GM12878 (cell line): ENCODE measurements at regions not wholly inside any gene's neighbourhood (a gene's known extent, or its start where the extent isn't known, plus 50 kb on each side); places are given as distances from the start of the nearest gene placed in this dataset.

Experiments
- ATAC-seq: fragments of 200-7000 bp; cut with Tn5 transposase; 3 replicates; pipeline ENCODE4 v1.9.1; 2020; ENCODE audit warnings: mild to moderate bottlenecking, moderate library complexity
- BruUV-seq: library from RNA; stranded (reverse); fragments of 400-500 nt; replicated peaks from 2 replicates; lab custom pipeline; 2021; lab: Mats Ljungman, UMichigan
- CTCF ChIA-PET: fragments of 300-600 bp; sonication (Branson Sonifier 250); formaldehyde crosslinking; extraction: SDS; loops from one replicate; lab custom pipeline; 2021; ENCODE audit warnings: inconsistent platforms; lab: Yijun Ruan, JAX
- POLR2A ChIA-PET: fragments of 350-600 bp; formaldehyde crosslinking; extraction: SDS; loops from one replicate; lab custom pipeline; 2021; ENCODE audit warnings: inconsistent platforms; lab: Charles Lee
- RAD21 ChIA-PET: fragments of 300-600 bp; sonication (Branson Sonifier 250); formaldehyde crosslinking; loops from one replicate; lab custom pipeline; 2023; ENCODE audit warnings: antibody characterized with exemption; ENCODE audit not compliant: unreplicated experiment; lab: Charles Lee
- SMC1A ChIA-PET: fragments of 300-600 bp; sonication (Branson Sonifier 250); formaldehyde crosslinking; loops from one replicate; lab custom pipeline; 2023; ENCODE audit not compliant: unreplicated experiment, uncharacterized antibody; lab: Charles Lee
- DNase-seq: peaks from one replicate; pipeline ENCODE4 v3.0.0-alpha.2; 2011; ENCODE audit warnings: low read depth, low spot score
- FAIRE-seq: peaks from 3 replicates; lab custom pipeline; 2011; peaks lifted over from hg19 to GRCh38; lab: Jason Lieb, UNC
- H2AFZ ChIP-seq: 2 replicates; pipeline ENCODE4 v1.6.0; 2011; ENCODE audit warnings: low read depth, low read length, control low read depth; ENCODE audit not compliant: control insufficient read depth
- H3K27ac ChIP-seq: 2 replicates; pipeline ENCODE4 v1.5.1; 2011; ENCODE audit warnings: control low read depth; ENCODE audit not compliant: control insufficient read depth, insufficient read depth
- H3K27me3 ChIP-seq, 2 experiments: replicated peaks in 1 of 2; 2 replicates each; pipeline versions ENCODE4 v1.6.0 to v1.6.1; 2011; ENCODE audit warnings: low read length in 1 of 2; ENCODE audit not compliant: control insufficient read depth in 2 of 2, insufficient read depth in 2 of 2
- H3K36me3 ChIP-seq, 2 experiments: 2 replicates each; pipeline ENCODE4 v1.5.1; 2011; ENCODE audit warnings: low read length in 1 of 2; ENCODE audit not compliant: control insufficient read depth in 2 of 2, insufficient read depth in 2 of 2
- H3K4me1 ChIP-seq: 2 replicates; pipeline ENCODE4 v1.6.1; 2011; ENCODE audit warnings: mild to moderate bottlenecking, low read length, moderate library complexity, mixed read lengths; ENCODE audit not compliant: control insufficient read depth, insufficient read depth
- H3K4me2 ChIP-seq: 2 replicates; pipeline ENCODE4 v1.6.0; 2011; ENCODE audit warnings: control low read depth; ENCODE audit not compliant: control insufficient read depth, insufficient read depth
- H3K4me3 ChIP-seq: fragments of 200-600 bp; sonication (generic); 2 replicates; pipeline ENCODE4 v1.5.1; 2016
- H3K79me2 ChIP-seq: 2 replicates; pipeline ENCODE4 v1.6.0; 2011; ENCODE audit warnings: low read length; ENCODE audit not compliant: control insufficient read depth, insufficient read depth
- H3K9ac ChIP-seq: 2 replicates; pipeline ENCODE4 v1.8.0; 2011; ENCODE audit warnings: low read length, control low read depth, mixed read lengths; ENCODE audit not compliant: control insufficient read depth, insufficient read depth
- H3K9me3 ChIP-seq: replicated peaks from 3 replicates; pipeline ENCODE4 v1.5.1; 2011; ENCODE audit warnings: mild to moderate bottlenecking, low read length; ENCODE audit not compliant: control insufficient read depth, insufficient read depth
- H4K20me1 ChIP-seq: 2 replicates; pipeline ENCODE4 v1.6.0; 2011; ENCODE audit not compliant: control insufficient read depth, insufficient read depth
- BRCA1 ChIP-seq: IDR thresholded peaks from 2 replicates; pipeline ENCODE4 v1.6.1; 2011; ENCODE audit warnings: low read depth, low read length, improper control_type of control experiment
- CREM ChIP-seq: IDR thresholded peaks from 2 replicates; pipeline ENCODE4 v1.6.1; 2014; ENCODE audit warnings: antibody characterized with exemption, low read depth
- IKZF1 ChIP-seq: fragments of 450-650 bp; conservative IDR thresholded peaks from 2 replicates; pipeline ENCODE4 v1.6.1; 2017; ENCODE audit warnings: antibody characterized with exemption, mild to moderate bottlenecking
- NFXL1 ChIP-seq: fragments of 450-650 bp; IDR thresholded peaks from 2 replicates; pipeline ENCODE4 v1.6.1; 2017; ENCODE audit warnings: antibody characterized with exemption, mild to moderate bottlenecking, borderline replicate concordance
- POU2F2 ChIP-seq: IDR thresholded peaks from 3 replicates; pipeline ENCODE4 v1.6.1; 2011; ENCODE audit warnings: low read depth, mild to moderate bottlenecking, low read length, borderline replicate concordance
- SMARCA5 ChIP-seq: fragments of 450-650 bp; IDR thresholded peaks from 2 replicates; pipeline ENCODE4 v1.6.1; 2017; ENCODE audit warnings: mild to moderate bottlenecking
- SREBF2 ChIP-seq: IDR thresholded peaks from 2 replicates; pipeline ENCODE4 v1.6.1; 2012; ENCODE audit warnings: mild to moderate bottlenecking, low read length
- WGBS: methylation state at CpG from one replicate; pipeline ENCODE4 v1.1.6; 2016; ENCODE audit warnings: low lambda C conversion rate; ENCODE audit not compliant: insufficient replicate concordance, insufficient coverage; ENCODE audit errors: missing lambda C conversion rate; 5-methylcytosine and 5-hydroxymethylcytosine counted together
- in situ Hi-C: fragments of 300-500 bp; cut with MboI; formaldehyde crosslinking; loops from 9 replicates; pipeline ENCODE4 v1.14.3; 2018; ENCODE audit warnings: mixed read lengths
- intact Hi-C: fragments of 100-400 bp; cut with micrococcal nuclease; formaldehyde crosslinking; loops from one replicate; pipeline ENCODE4 v1.14.2; 2022; ENCODE audit not compliant: unreplicated experiment
- TF ChIP-seq, protein P1 (sequence below): fragments of 450-650 bp; conservative IDR thresholded peaks from 2 replicates; pipeline ENCODE4 v1.6.1; 2017; ENCODE audit warnings: mild to moderate bottlenecking, moderate library complexity
- TF ChIP-seq, protein P2 (sequence below): IDR thresholded peaks from 2 replicates; pipeline ENCODE4 v1.6.1; 2012; ENCODE audit warnings: mild to moderate bottlenecking, low read depth, low read length
- TF ChIP-seq, protein P3 (sequence below): fragments of 450-650 bp; formaldehyde crosslinking; IDR thresholded peaks from 2 replicates; pipeline ENCODE4 v1.5.0; 2022; ENCODE audit warnings: mild to moderate bottlenecking, missing genetic modification characterization
- TF ChIP-seq, protein P4 (sequence below): fragments of 450-650 bp; IDR thresholded peaks from 2 replicates; pipeline ENCODE4 v1.6.1; 2017; ENCODE audit warnings: mild to moderate bottlenecking, moderate library complexity

DNA sequence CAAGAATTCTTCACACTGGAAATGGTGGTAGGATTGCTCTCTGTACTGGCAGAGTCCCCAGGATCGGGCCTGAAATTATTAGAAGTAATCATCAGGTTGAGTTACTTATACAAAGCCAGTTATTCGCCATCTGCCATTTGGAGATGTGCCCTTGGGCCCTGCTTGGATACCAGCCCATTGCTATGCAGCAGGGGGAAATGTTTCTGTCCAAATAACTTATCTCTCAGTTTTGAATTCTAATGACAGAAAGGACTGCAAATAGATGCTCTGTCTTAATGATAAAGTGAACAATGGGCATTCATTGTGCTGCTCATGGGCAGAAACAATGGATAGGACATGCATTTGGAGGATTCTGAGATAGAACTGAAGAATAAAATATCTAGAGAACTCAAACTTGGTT is 139.1 kb upstream of the PELI2 start:
- Histone ChIP-seq H4K20me1 (no peaks in the 10 kb centered on the region), H3K9ac (no peak overlapping the region), H3K36me3 (no peaks in the 10 kb centered on the region), H3K4me2 (no peak overlapping the region), H3K27ac (no peak overlapping the region), H3K27me3 (no peaks in the 10 kb centered on the region; a peak in 1 of 4 replicates), H2AFZ (no peak overlapping the region), H3K79me2 (no peaks in the 10 kb centered on the region), H3K4me3 (no peak overlapping the region), H3K4me1 (no peaks in the 10 kb centered on the region), H3K9me3 (no peaks in the 10 kb centered on the region)
- in situ Hi-C loops: no loop called here
- RAD21 ChIA-PET: no interaction called here
- intact Hi-C loops: no loop called here
- SMC1A ChIA-PET: no interaction called here
- CTCF ChIA-PET: interaction anchor here (0.6 kb wide), 1 partner anchor 205 kb away, joined by 3 read pairs; no protein-coding TSS in a partner anchor
- FAIRE-seq: no peak
- 0% methylated on average over 2 of the region's 2 CpGs for WGBS
- no TSS peak for BruUV-seq
- POLR2A ChIA-PET: no interaction called here
- ATAC-seq: no peak
- DNase-seq: no peak
- TF ChIP-seq POU2F2: no peak
- TF ChIP-seq, protein P1, sequence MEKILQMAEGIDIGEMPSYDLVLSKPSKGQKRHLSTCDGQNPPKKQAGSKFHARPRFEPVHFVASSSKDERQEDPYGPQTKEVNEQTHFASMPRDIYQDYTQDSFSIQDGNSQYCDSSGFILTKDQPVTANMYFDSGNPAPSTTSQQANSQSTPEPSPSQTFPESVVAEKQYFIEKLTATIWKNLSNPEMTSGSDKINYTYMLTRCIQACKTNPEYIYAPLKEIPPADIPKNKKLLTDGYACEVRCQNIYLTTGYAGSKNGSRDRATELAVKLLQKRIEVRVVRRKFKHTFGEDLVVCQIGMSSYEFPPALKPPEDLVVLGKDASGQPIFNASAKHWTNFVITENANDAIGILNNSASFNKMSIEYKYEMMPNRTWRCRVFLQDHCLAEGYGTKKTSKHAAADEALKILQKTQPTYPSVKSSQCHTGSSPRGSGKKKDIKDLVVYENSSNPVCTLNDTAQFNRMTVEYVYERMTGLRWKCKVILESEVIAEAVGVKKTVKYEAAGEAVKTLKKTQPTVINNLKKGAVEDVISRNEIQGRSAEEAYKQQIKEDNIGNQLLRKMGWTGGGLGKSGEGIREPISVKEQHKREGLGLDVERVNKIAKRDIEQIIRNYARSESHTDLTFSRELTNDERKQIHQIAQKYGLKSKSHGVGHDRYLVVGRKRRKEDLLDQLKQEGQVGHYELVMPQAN: no peak
- TF ChIP-seq, protein P2, sequence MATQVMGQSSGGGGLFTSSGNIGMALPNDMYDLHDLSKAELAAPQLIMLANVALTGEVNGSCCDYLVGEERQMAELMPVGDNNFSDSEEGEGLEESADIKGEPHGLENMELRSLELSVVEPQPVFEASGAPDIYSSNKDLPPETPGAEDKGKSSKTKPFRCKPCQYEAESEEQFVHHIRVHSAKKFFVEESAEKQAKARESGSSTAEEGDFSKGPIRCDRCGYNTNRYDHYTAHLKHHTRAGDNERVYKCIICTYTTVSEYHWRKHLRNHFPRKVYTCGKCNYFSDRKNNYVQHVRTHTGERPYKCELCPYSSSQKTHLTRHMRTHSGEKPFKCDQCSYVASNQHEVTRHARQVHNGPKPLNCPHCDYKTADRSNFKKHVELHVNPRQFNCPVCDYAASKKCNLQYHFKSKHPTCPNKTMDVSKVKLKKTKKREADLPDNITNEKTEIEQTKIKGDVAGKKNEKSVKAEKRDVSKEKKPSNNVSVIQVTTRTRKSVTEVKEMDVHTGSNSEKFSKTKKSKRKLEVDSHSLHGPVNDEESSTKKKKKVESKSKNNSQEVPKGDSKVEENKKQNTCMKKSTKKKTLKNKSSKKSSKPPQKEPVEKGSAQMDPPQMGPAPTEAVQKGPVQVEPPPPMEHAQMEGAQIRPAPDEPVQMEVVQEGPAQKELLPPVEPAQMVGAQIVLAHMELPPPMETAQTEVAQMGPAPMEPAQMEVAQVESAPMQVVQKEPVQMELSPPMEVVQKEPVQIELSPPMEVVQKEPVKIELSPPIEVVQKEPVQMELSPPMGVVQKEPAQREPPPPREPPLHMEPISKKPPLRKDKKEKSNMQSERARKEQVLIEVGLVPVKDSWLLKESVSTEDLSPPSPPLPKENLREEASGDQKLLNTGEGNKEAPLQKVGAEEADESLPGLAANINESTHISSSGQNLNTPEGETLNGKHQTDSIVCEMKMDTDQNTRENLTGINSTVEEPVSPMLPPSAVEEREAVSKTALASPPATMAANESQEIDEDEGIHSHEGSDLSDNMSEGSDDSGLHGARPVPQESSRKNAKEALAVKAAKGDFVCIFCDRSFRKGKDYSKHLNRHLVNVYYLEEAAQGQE: no peak
- TF ChIP-seq NFXL1: no peak
- TF ChIP-seq BRCA1: no peak
- TF ChIP-seq SMARCA5: no peak
- TF ChIP-seq SREBF2: no peak
- TF ChIP-seq CREM: no peak
- no peak for TF ChIP-seq IKZF1
- TF ChIP-seq, protein P3, sequence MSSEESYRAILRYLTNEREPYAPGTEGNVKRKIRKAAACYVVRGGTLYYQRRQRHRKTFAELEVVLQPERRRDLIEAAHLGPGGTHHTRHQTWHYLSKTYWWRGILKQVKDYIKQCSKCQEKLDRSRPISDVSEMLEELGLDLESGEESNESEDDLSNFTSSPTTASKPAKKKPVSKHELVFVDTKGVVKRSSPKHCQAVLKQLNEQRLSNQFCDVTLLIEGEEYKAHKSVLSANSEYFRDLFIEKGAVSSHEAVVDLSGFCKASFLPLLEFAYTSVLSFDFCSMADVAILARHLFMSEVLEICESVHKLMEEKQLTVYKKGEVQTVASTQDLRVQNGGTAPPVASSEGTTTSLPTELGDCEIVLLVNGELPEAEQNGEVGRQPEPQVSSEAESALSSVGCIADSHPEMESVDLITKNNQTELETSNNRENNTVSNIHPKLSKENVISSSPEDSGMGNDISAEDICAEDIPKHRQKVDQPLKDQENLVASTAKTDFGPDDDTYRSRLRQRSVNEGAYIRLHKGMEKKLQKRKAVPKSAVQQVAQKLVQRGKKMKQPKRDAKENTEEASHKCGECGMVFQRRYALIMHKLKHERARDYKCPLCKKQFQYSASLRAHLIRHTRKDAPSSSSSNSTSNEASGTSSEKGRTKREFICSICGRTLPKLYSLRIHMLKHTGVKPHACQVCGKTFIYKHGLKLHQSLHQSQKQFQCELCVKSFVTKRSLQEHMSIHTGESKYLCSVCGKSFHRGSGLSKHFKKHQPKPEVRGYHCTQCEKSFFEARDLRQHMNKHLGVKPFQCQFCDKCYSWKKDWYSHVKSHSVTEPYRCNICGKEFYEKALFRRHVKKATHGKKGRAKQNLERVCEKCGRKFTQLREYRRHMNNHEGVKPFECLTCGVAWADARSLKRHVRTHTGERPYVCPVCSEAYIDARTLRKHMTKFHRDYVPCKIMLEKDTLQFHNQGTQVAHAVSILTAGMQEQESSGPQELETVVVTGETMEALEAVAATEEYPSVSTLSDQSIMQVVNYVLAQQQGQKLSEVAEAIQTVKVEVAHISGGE (CRISPR knock-in tag): no peak
- TF ChIP-seq, protein P4, sequence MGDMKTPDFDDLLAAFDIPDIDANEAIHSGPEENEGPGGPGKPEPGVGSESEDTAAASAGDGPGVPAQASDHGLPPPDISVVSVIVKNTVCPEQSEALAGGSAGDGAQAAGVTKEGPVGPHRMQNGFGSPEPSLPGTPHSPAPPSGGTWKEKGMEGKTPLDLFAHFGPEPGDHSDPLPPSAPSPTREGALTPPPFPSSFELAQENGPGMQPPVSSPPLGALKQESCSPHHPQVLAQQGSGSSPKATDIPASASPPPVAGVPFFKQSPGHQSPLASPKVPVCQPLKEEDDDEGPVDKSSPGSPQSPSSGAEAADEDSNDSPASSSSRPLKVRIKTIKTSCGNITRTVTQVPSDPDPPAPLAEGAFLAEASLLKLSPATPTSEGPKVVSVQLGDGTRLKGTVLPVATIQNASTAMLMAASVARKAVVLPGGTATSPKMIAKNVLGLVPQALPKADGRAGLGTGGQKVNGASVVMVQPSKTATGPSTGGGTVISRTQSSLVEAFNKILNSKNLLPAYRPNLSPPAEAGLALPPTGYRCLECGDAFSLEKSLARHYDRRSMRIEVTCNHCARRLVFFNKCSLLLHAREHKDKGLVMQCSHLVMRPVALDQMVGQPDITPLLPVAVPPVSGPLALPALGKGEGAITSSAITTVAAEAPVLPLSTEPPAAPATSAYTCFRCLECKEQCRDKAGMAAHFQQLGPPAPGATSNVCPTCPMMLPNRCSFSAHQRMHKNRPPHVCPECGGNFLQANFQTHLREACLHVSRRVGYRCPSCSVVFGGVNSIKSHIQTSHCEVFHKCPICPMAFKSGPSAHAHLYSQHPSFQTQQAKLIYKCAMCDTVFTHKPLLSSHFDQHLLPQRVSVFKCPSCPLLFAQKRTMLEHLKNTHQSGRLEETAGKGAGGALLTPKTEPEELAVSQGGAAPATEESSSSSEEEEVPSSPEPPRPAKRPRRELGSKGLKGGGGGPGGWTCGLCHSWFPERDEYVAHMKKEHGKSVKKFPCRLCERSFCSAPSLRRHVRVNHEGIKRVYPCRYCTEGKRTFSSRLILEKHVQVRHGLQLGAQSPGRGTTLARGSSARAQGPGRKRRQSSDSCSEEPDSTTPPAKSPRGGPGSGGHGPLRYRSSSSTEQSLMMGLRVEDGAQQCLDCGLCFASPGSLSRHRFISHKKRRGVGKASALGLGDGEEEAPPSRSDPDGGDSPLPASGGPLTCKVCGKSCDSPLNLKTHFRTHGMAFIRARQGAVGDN: no peak
